OCI-LY1 (cell line): ENCODE measurements at regions not wholly inside any gene's neighbourhood (a gene's known extent, or its start where the extent isn't known, plus 50 kb on each side); places are given as distances from the start of the nearest gene placed in this dataset.

Experiments
- CTCF ChIP-seq: fragments of 200-600 bp; sonication (generic), shearing (Covaris generic); IDR thresholded peaks from 2 replicates; pipeline ENCODE4 v1.5.1; 2017; ENCODE audit warnings: mild to moderate bottlenecking, antibody characterized with exemption, low read length, moderate library complexity, mixed read lengths
- EZH2 ChIP-seq: fragments of 200-600 bp; sonication (generic), shearing (Covaris generic); IDR thresholded peaks from 2 replicates; pipeline ENCODE4 v1.8.0; 2017; ENCODE audit warnings: borderline replicate concordance, mixed run types, mild to moderate bottlenecking, antibody characterized with exemption, low read length, moderate library complexity, mixed read lengths

- TF ChIP-seq CTCF (no peak), EZH2 (no peak)
These were observed 488.6 kb downstream of the KCTD8 start for GRCh38 chr4:43959976-43960375.
